Kidney (tissue), 13 donors: ENCODE measurements at regions not wholly inside any gene's neighbourhood (a gene's known extent, or its start where the extent isn't known, plus 50 kb on each side); places are given as distances from the start of the nearest gene placed in this dataset.

ENCODE experiments used
- DNase-seq, 5 donors: peaks; one replicate each; pipeline ENCODE4 v3.0.0-alpha.2; 2013 to 2020
- FAIRE-seq: peaks from 2 replicates; lab custom pipeline; 2012; peaks lifted over from hg19 to GRCh38; lab: Jason Lieb, UNC
- H3K27ac ChIP-seq, 2 donors: one replicate each; pipeline ENCODE4 v1.7.0; 2013; ENCODE audit warnings: low read depth in 2 of 2, low read length in 2 of 2, inconsistent platforms in 1 of 2
- H3K27me3 ChIP-seq: one replicate; pipeline ENCODE4 v1.7.1; 2013; ENCODE audit warnings: low read length, inconsistent platforms; ENCODE audit not compliant: control insufficient read depth, insufficient read depth
- H3K36me3 ChIP-seq, 3 donors: one replicate each; pipeline versions ENCODE4 v1.7.0 to v1.7.1; 2013; ENCODE audit warnings: low read length in 3 of 3, control low read depth in 1 of 3, inconsistent platforms in 1 of 3; ENCODE audit not compliant: insufficient read depth in 3 of 3, control insufficient read depth in 2 of 3
- H3K4me1 ChIP-seq, 3 donors: one replicate each; pipeline versions ENCODE4 v1.7.0 to v1.7.1; 2013; ENCODE audit warnings: low read length in 3 of 3, inconsistent platforms in 1 of 3, low read depth in 1 of 3; ENCODE audit not compliant: control insufficient read depth in 2 of 3, insufficient read depth in 2 of 3
- H3K4me3 ChIP-seq, 3 donors: one replicate each; pipeline versions ENCODE4 v1.7.0 to v1.8.1; 2013; ENCODE audit warnings: low read length in 3 of 3, control low read depth in 1 of 3, inconsistent platforms in 1 of 3
- H3K9ac ChIP-seq, 3 donors: one replicate each; pipeline versions ENCODE4 v1.7.0 to v1.7.1; 2013; ENCODE audit warnings: low read length in 3 of 3, control low read depth in 1 of 3, inconsistent platforms in 1 of 3
- H3K9me3 ChIP-seq, 3 donors: one replicate each; pipeline versions ENCODE4 v1.7.0 to v1.7.1; 2013; ENCODE audit warnings: low read length in 3 of 3, control low read depth in 1 of 3, inconsistent platforms in 1 of 3; ENCODE audit not compliant: control insufficient read depth in 2 of 3, insufficient read depth in 1 of 3
- intact Hi-C: fragments of 100-400 bp; cut with DNase I; formaldehyde crosslinking; loops from one replicate; pipeline ENCODE4 v1.11.1; 2022
- TF ChIP-seq, protein P1 (sequence below): IDR thresholded peaks from 3 replicates; pipeline ENCODE4 v1.5.1; 2012; ENCODE audit warnings: mild to moderate bottlenecking, moderate library complexity, borderline replicate concordance; ENCODE audit not compliant: insufficient read depth; ENCODE audit errors: extremely low read depth
- donor health status: control.
- donor health status: control.
- donor health status: control.
- donor health status: control.
- donor health status: control.
- donor health status: DM: yes; HTN: yes; CAD: no.
- donor health status: Normal renal cell carcinoma (clear cell type).

DNA sequence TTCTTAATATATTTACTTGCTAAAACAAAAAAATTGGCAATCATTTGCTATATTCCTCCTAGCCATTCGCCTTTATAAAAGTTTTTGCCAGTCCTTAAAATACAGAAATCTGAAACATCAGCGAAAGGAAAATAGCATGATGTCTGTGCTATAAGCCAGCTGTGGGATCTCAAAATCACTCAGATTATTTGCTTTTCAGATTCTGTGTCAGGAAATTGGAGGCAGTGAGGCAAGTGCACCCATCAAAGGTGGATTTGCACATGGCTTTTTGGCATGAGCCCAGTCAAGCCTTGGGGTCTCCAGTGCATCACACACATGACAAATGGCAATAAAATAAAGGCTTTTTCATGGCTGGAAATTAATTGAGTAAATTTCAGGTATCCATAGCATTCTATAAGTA, 196.8 kb upstream of the DAPK1 start:
- Histone ChIP-seq H3K27ac (no peak overlapping the region), H3K27me3 (no peaks in the 10 kb centered on the region), H3K9me3 (no peaks in the 10 kb centered on the region), H3K4me1 (no peaks in the 10 kb centered on the region), H3K9ac (no peak overlapping the region), H3K4me3 (no peak overlapping the region), H3K36me3 (no peaks in the 10 kb centered on the region)
- TF ChIP-seq, protein P1, sequence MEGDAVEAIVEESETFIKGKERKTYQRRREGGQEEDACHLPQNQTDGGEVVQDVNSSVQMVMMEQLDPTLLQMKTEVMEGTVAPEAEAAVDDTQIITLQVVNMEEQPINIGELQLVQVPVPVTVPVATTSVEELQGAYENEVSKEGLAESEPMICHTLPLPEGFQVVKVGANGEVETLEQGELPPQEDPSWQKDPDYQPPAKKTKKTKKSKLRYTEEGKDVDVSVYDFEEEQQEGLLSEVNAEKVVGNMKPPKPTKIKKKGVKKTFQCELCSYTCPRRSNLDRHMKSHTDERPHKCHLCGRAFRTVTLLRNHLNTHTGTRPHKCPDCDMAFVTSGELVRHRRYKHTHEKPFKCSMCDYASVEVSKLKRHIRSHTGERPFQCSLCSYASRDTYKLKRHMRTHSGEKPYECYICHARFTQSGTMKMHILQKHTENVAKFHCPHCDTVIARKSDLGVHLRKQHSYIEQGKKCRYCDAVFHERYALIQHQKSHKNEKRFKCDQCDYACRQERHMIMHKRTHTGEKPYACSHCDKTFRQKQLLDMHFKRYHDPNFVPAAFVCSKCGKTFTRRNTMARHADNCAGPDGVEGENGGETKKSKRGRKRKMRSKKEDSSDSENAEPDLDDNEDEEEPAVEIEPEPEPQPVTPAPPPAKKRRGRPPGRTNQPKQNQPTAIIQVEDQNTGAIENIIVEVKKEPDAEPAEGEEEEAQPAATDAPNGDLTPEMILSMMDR, result no peak
- DNase-seq, result peak in 1 of 5 donors; percentile 40
- intact Hi-C loops, result no loop called here
- no peak for FAIRE-seq

DNA sequence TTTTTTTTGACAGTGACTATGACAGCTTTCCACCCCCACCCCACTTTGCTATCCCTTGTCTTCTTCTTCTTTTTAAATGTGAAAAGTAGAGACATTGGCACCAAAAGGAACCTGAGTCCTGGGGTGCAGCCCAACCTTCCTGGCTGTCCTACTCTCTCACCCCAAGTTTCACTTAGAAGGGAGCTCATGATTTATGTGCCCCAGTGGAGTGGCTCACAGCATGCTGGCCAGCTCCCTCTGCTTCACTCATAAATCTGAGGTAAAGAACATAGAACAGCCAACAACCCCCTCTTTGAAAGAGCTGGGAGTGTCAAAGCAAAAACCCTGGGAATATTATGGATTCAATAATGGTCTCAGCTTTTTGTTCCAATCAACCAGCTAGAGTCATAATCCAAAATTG, 196.3 kb upstream of the DAPK1 start:
- FAIRE-seq (no peak), DNase-seq (peak in 2 of 5 donors; percentile 37 to 74)

DNA sequence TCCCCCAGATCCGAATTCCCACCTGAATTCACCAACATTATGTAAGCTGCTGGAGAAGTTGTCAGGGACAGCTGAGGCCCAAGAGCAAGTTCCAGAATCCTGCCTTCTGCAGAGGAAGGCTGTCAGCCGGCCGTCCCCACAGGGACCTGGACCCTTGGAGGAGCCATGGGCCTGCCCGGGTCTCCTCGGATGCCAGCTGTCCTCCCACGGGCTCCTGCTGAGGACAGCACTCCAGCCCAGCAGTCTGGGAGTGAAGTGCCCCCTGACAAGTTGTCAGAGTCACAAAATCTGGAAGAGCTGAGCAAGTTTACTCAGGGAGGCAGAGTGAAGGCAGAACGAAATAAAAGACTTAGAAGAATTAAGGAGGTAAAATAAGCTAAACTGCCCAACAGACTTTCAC, 192.5 kb upstream of the DAPK1 start:
- Histone ChIP-seq H3K9me3 (no peaks in the 10 kb centered on the region), H3K4me3 (no peak overlapping the region), H3K4me1 (no peaks in the 10 kb centered on the region), H3K9ac (no peak overlapping the region), H3K27ac (no peak overlapping the region), H3K36me3 (no peaks in the 10 kb centered on the region), H3K27me3 (no peaks in the 10 kb centered on the region)
- DNase-seq, result peak in 3 of 5 donors; percentile 38 to 52 (median 50)
- no peak for FAIRE-seq
- intact Hi-C loops, result no loop called here
- TF ChIP-seq, protein P1, result no peak

More for the DNA sequence above, 196.3 kb upstream of the DAPK1 start:
- Histone ChIP-seq H3K36me3 (no peaks in the 10 kb centered on the region), H3K27ac (no peak overlapping the region), H3K4me1 (no peaks in the 10 kb centered on the region), H3K9ac (no peak overlapping the region), H3K4me3 (no peak overlapping the region), H3K27me3 (no peaks in the 10 kb centered on the region), H3K9me3 (no peaks in the 10 kb centered on the region)
- intact Hi-C loops, result no loop called here
- TF ChIP-seq, protein P1, result no peak

DNA sequence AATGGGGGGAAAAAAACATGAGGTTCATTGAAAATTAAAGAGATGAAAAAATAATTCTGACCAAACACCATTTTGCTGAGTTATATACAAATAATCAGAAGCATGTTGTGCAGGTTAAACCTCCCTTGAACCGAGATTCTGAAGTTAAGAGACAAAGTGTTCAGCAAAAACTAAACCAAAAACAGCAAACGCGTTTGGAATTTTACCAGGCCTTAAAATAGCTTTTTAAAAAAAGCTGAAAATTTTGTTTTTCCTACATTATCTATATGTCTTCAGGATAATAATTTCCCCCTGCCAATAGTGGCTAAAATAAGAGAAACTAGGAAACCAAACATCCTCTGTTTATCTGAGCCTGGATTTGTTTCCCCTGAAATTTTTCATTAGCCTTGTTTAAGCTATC, 191.7 kb upstream of the DAPK1 start:
- H3K27ac ChIP-seq, result no peak overlapping the region
- no peaks in the 10 kb centered on the region for H3K27me3 ChIP-seq
- no peaks in the 10 kb centered on the region for H3K9me3 ChIP-seq
- no peaks in the 10 kb centered on the region for H3K4me1 ChIP-seq
- TF ChIP-seq, protein P1, result no peak
- intact Hi-C loops, result no loop called here
- no peak overlapping the region for H3K4me3 ChIP-seq
- FAIRE-seq (no peak), DNase-seq (no peak)
- H3K9ac ChIP-seq, result no peak overlapping the region
- H3K36me3 ChIP-seq, result no peaks in the 10 kb centered on the region
